ENCODE measurements at regions not wholly inside any gene's neighbourhood (a gene's known extent, or its start where the extent isn't known, plus 50 kb on each side); places are given as distances from the start of the nearest gene placed in this dataset.

- H3K27ac Mint-ChIP-seq = no peak overlapping the region
- Histone ChIP-seq H3K4me1 (ENCODE audit: control insufficient read depth in 2 of 2, insufficient read depth in 2 of 2, low read length in 2 of 2) (no peaks in the 10 kb centered on the region), H3K79me2 (ENCODE audit: control insufficient read depth, insufficient read depth, low read length) (no peaks in the 10 kb centered on the region), H2AFZ (ENCODE audit: insufficient read depth, low read depth, low read length, poor library complexity, severe bottlenecking) (no peak overlapping the region), H3K27me3 (replicated peaks in 1 of 4; ENCODE audit: control extremely low read depth in 1 of 4, control insufficient read depth in 3 of 4, insufficient read depth in 4 of 4, low read length in 3 of 4) (no peaks in the 10 kb centered on the region), H3K9ac (ENCODE audit: low read length) (no peak overlapping the region), H3K27ac (ENCODE audit: low read length in 2 of 2) (no peak overlapping the region), H3K4me3 (ENCODE audit: control extremely low read depth in 1 of 5, extremely low read depth in 1 of 5, insufficient read depth in 1 of 5, low read depth in 2 of 5, low read length in 4 of 5) (no peak overlapping the region), H3K4me2 (replicated peaks; ENCODE audit: low read depth, low read length, poor library complexity, severe bottlenecking) (no peak overlapping the region), H3K36me3 (replicated peaks in 1 of 2; ENCODE audit: control extremely low read depth in 1 of 2, control insufficient read depth in 1 of 2, extremely low read depth in 1 of 2, insufficient read depth in 2 of 2, low read length in 1 of 2) (no peaks in the 10 kb centered on the region), H4K20me1 (ENCODE audit: control insufficient read depth, insufficient read depth, low read length, poor library complexity, severe bottlenecking) (no peaks in the 10 kb centered on the region), H3K9me3 (ENCODE audit: control extremely low read depth in 1 of 3, control insufficient read depth in 2 of 3, insufficient read depth in 1 of 3, low read length in 2 of 3) (peaks cover 0 to 8% (median 1%) of the 10 kb centered on the region in 3 donors)
- intact Hi-C loops (cut with micrococcal nuclease) = no loop called here
- no peaks in the 10 kb centered on the region for H3K27me3 Mint-ChIP-seq
- WGBS (ENCODE audit: insufficient coverage) = 91% methylated on average over 4 of the region's 6 CpGs
- DNase-seq (no peak), ATAC-seq (ENCODE audit: low read depth) (no peak)
- peaks cover 6% of the 10 kb centered on the region for H3K9me3 Mint-ChIP-seq (ENCODE audit: insufficient read depth)
- no peaks in the 10 kb centered on the region for H3K4me1 Mint-ChIP-seq
- ChIA-PET POLR2A (no interaction called here), CTCF (no interaction called here)
- H3K4me3 Mint-ChIP-seq = no peak overlapping the region
- TF ChIP-seq EZH2 (IDR thresholded peaks at IDR 0.05; ENCODE audit: borderline replicate concordance, insufficient read depth, low read depth, low read length, poor library complexity, severe bottlenecking) (no peak), CTCF (IDR thresholded peaks at IDR 0.05) (no peak)
These were observed 591.6 kb upstream of the PFKP start for GRCh38 chr10:2475711-2476217.

GRCh38 chr10:2471811-2472210 lies 595.5 kb upstream of the PFKP start:
- H3K27me3 Mint-ChIP-seq = no peaks in the 10 kb centered on the region
- CTCF ChIA-PET = interaction anchor here (0.5 kb wide), 1 partner anchor 243 kb away, joined by 5 read pairs; no protein-coding TSS in a partner anchor
- no peaks in the 10 kb centered on the region for H4K20me1 ChIP-seq (ENCODE audit: control insufficient read depth, insufficient read depth, low read length, poor library complexity, severe bottlenecking)
- intact Hi-C loops (cut with micrococcal nuclease) = no loop called here
- H3K4me3 Mint-ChIP-seq = no peak overlapping the region
- no peak for DNase-seq
- ATAC-seq (ENCODE audit: low read depth) = no peak
- H3K9me3 Mint-ChIP-seq (ENCODE audit: insufficient read depth) = peaks cover 6% of the 10 kb centered on the region
- no CpG with 5 or more reads among the region's 1 CpG for WGBS (ENCODE audit: insufficient coverage)
- no peak overlapping the region for H2AFZ ChIP-seq (ENCODE audit: insufficient read depth, low read depth, low read length, poor library complexity, severe bottlenecking)
- no peaks in the 10 kb centered on the region for H3K79me2 ChIP-seq (ENCODE audit: control insufficient read depth, insufficient read depth, low read length)
- no peak overlapping the region for H3K9ac ChIP-seq (ENCODE audit: low read length)
- no peaks in the 10 kb centered on the region for H3K4me1 ChIP-seq (ENCODE audit: control insufficient read depth in 2 of 2, insufficient read depth in 2 of 2, low read length in 2 of 2)
- peaks cover 0 to 8% (median 1%) of the 10 kb centered on the region in 3 donors for H3K9me3 ChIP-seq (ENCODE audit: control extremely low read depth in 1 of 3, control insufficient read depth in 2 of 3, insufficient read depth in 1 of 3, low read length in 2 of 3)
- H3K27me3 ChIP-seq (replicated peaks in 1 of 4; ENCODE audit: control extremely low read depth in 1 of 4, control insufficient read depth in 3 of 4, insufficient read depth in 4 of 4, low read length in 3 of 4) = no peaks in the 10 kb centered on the region
- H3K4me3 ChIP-seq (ENCODE audit: control extremely low read depth in 1 of 5, extremely low read depth in 1 of 5, insufficient read depth in 1 of 5, low read depth in 2 of 5, low read length in 4 of 5) = no peak overlapping the region
- H3K27ac Mint-ChIP-seq = no peak overlapping the region
- H3K4me2 ChIP-seq (replicated peaks; ENCODE audit: low read depth, low read length, poor library complexity, severe bottlenecking) = no peak overlapping the region
- no peak overlapping the region for H3K27ac ChIP-seq (ENCODE audit: low read length in 2 of 2)
- H3K36me3 ChIP-seq (replicated peaks in 1 of 2; ENCODE audit: control extremely low read depth in 1 of 2, control insufficient read depth in 1 of 2, extremely low read depth in 1 of 2, insufficient read depth in 2 of 2, low read length in 1 of 2) = no peaks in the 10 kb centered on the region
- POLR2A ChIA-PET = no interaction called here
- no peaks in the 10 kb centered on the region for H3K4me1 Mint-ChIP-seq
- no peak for TF ChIP-seq EZH2 (IDR thresholded peaks at IDR 0.05; ENCODE audit: borderline replicate concordance, insufficient read depth, low read depth, low read length, poor library complexity, severe bottlenecking)
- no peak for TF ChIP-seq CTCF (IDR thresholded peaks at IDR 0.05)

All from B cell (primary cell).